T-helper 2 cell treated with Interferon-gamma antibody and Interleukin-4, amounts not matched to agents 5 μg/mL and 100 μg/mL, for 36 hours (primary cell): ENCODE measurements at regions not wholly inside any gene's neighbourhood (a gene's known extent, or its start where the extent isn't known, plus 50 kb on each side); places are given as distances from the start of the nearest gene placed in this dataset.

Source experiments
- DNase-seq: peaks from one replicate; pipeline ENCODE4 v3.0.0; 2021; ENCODE audit warnings: low spot score
- H3K27ac Mint-ChIP-seq: one replicate; pipeline ENCODE4 v1.8.0; 2021; ENCODE audit warnings: mild to moderate bottlenecking, mixed read lengths
- H3K27me3 Mint-ChIP-seq: one replicate; pipeline ENCODE4 v1.8.0; 2021; ENCODE audit warnings: low read depth, mixed read lengths
- H3K36me3 Mint-ChIP-seq: one replicate; pipeline ENCODE4 v1.8.0; 2021; ENCODE audit warnings: low read depth, mixed read lengths
- H3K4me1 Mint-ChIP-seq: one replicate; pipeline ENCODE4 v1.8.0; 2021; ENCODE audit warnings: low read depth, mixed read lengths
- H3K4me3 Mint-ChIP-seq: one replicate; pipeline ENCODE4 v1.8.0; 2022; ENCODE audit warnings: mild to moderate bottlenecking, moderate library complexity, mixed read lengths
- H3K9me3 Mint-ChIP-seq: one replicate; pipeline ENCODE4 v1.8.0; 2021; ENCODE audit warnings: mixed read lengths

GRCh38 chr7:19209166-19209696, 64.0 kb upstream of the FERD3L start:
- no peak overlapping the region for H3K4me3 Mint-ChIP-seq

DNA sequence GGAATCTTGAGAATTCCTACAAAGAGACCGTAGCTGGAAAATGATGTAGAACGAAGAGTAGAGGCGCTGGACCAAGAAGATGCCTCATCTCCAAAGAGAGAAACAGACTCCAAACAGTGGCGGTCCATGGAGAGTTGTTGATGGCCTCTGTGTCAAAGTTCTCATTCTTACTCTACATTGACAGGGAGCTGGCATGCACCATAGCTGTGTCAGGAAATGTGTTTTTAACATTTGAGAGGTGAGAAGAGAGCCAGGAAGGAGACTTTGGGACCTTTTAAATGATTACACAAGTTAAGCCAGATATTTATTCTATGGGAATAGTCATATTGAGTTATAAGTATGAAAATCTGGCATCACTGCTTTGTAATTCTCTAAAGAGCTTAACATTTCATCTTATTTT, 61.5 kb upstream of the FERD3L start:
- DNase-seq: no peak
- Mint-ChIP-seq H3K36me3 (no peaks in the 10 kb centered on the region), H3K27me3 (no peaks in the 10 kb centered on the region), H3K4me1 (no peaks in the 10 kb centered on the region), H3K9me3 (peaks cover 5% of the 10 kb centered on the region), H3K27ac (no peak overlapping the region), H3K4me3 (no peak overlapping the region)

More at GRCh38 chr7:19209166-19209696, 64.0 kb upstream of the FERD3L start:
- DNase-seq: no peak
- no peaks in the 10 kb centered on the region for H3K36me3 Mint-ChIP-seq
- H3K27me3 Mint-ChIP-seq: no peaks in the 10 kb centered on the region
- peaks cover 5% of the 10 kb centered on the region for H3K9me3 Mint-ChIP-seq
- H3K4me1 Mint-ChIP-seq: no peaks in the 10 kb centered on the region
- no peak overlapping the region for H3K27ac Mint-ChIP-seq

DNA sequence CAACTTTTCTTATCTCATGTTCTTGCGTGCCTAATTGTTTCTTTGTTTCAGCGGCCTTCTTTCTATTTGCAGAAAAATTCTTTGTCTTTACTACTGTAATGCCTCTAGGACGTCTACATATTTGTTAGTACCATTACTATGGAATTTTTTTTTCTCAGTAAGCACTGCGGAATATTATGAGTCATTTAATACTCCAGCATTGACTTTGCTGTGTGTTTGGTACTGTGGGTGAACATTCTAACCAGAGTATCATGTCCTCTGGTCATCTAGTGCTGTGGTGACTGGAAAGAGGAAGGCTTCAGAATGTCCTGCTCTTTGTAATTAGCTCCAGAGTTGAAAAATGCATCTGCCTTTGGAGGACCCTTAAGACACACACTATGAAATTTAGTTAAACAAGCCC, 58.5 kb upstream of the FERD3L start:
- Mint-ChIP-seq H3K4me1 (no peaks in the 10 kb centered on the region), H3K27ac (no peak overlapping the region), H3K36me3 (no peaks in the 10 kb centered on the region)

DNA sequence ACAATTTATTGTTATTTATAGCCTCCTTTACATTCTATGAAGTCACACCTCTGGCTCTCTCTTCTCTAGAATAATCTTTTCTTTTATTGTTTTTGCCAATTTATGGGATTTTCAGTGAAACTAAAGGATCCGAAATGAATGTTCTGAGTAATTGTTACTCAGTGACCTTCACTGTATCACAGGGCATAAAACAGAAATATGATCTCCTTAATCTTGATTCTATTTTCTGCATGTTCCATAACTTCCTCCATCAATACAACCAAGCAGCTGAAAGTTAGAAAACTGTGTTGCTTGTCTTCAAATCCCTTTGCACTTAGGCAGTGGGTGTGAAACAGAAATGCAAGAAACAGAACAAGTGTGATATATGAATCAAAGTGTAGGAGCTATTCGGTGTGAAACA, 57.4 kb upstream of the FERD3L start:
- DNase-seq: no peak
- no peaks in the 10 kb centered on the region for H3K36me3 Mint-ChIP-seq
- H3K9me3 Mint-ChIP-seq: peaks cover 3% of the 10 kb centered on the region
- no peak overlapping the region for H3K4me3 Mint-ChIP-seq
- no peaks in the 10 kb centered on the region for H3K27me3 Mint-ChIP-seq
- H3K4me1 Mint-ChIP-seq: no peaks in the 10 kb centered on the region
- H3K27ac Mint-ChIP-seq: no peak overlapping the region

More for the DNA sequence above, 58.5 kb upstream of the FERD3L start:
- no peak overlapping the region for H3K4me3 Mint-ChIP-seq
- DNase-seq: no peak
- H3K27me3 Mint-ChIP-seq: no peaks in the 10 kb centered on the region
- H3K9me3 Mint-ChIP-seq: peaks cover 6% of the 10 kb centered on the region
